Panc1 (cell line): ENCODE measurements at regions not wholly inside any gene's neighbourhood (a gene's known extent, or its start where the extent isn't known, plus 50 kb on each side); places are given as distances from the start of the nearest gene placed in this dataset.

Experiments used
- ATAC-seq: fragments of 200-7000 bp; cut with Tn5 transposase; 2 replicates; pipeline ENCODE4 v1.9.1; 2020; ENCODE audit warnings: mild to moderate bottlenecking, moderate library complexity
- BruUV-seq: library from RNA; stranded (reverse); fragments of 400-500 nt; replicated peaks from 2 replicates; lab custom pipeline; 2021; lab: Mats Ljungman, UMichigan
- CTCF ChIA-PET: fragments of 300-600 bp; sonication (Branson Sonifier 250); formaldehyde crosslinking; loops from one replicate; lab custom pipeline; 2022; ENCODE audit warnings: antibody characterized with exemption; lab: Charles Lee
- POLR2A ChIA-PET: fragments of 300-600 bp; sonication (Branson Sonifier 250); formaldehyde crosslinking; loops from one replicate; lab custom pipeline; 2022; ENCODE audit warnings: antibody characterized with exemption; lab: Charles Lee
- DNase-seq: peaks from one replicate; pipeline ENCODE4 v3.0.0-alpha.2; 2010; ENCODE audit warnings: low read depth, low spot score
- H3K27ac ChIP-seq: 2 replicates; pipeline ENCODE4 v1.5.1; 2011; ENCODE audit warnings: mild to moderate bottlenecking, low read length, inconsistent platforms
- H3K27me3 ChIP-seq: fragments of 200-500 bp; sonication (Bioruptor generic); 2 replicates; pipeline ENCODE4 v1.6.0; 2014; ENCODE audit warnings: low read length, inconsistent platforms; ENCODE audit not compliant: control insufficient read depth, insufficient read depth
- H3K36me3 ChIP-seq: fragments of 200-500 bp; sonication (Bioruptor generic); 2 replicates; pipeline ENCODE4 v1.5.1; 2014; ENCODE audit warnings: inconsistent platforms, mild to moderate bottlenecking, low read length, moderate library complexity; ENCODE audit not compliant: control insufficient read depth, insufficient read depth
- H3K4me1 ChIP-seq: 2 replicates; pipeline ENCODE4 v1.5.1; 2011; ENCODE audit warnings: inconsistent platforms, mild to moderate bottlenecking, low read length, moderate library complexity; ENCODE audit not compliant: control insufficient read depth, insufficient read depth
- H3K4me3 ChIP-seq, 2 experiments: 2 replicates each; pipeline ENCODE4 v1.5.1; 2011 to 2012; ENCODE audit warnings: low read depth in 2 of 2, low read length in 2 of 2, mild to moderate bottlenecking in 2 of 2, inconsistent platforms in 1 of 2, moderate library complexity in 1 of 2
- H3K9me3 ChIP-seq: fragments of 200-500 bp; sonication (Bioruptor generic); 2 replicates; pipeline ENCODE4 v1.5.1; 2014; ENCODE audit warnings: low read depth, mild to moderate bottlenecking, inconsistent platforms, low read length, moderate library complexity; ENCODE audit not compliant: control insufficient read depth, insufficient read depth
- POLR2AphosphoS5 ChIP-seq: IDR thresholded peaks from 2 replicates; pipeline ENCODE4 v1.6.1; 2012; ENCODE audit warnings: mild to moderate bottlenecking, low read depth, low read length, moderate library complexity
- SIN3A ChIP-seq: IDR thresholded peaks from 2 replicates; pipeline ENCODE4 v1.6.1; 2012; ENCODE audit warnings: low read depth, mild to moderate bottlenecking, low read length, moderate library complexity, borderline replicate concordance; ENCODE audit not compliant: insufficient read depth
- TCF7L2 ChIP-seq: IDR thresholded peaks from 2 replicates; pipeline ENCODE4 v1.6.1; 2011; ENCODE audit warnings: mild to moderate bottlenecking, low read depth, low read length, inconsistent platforms
- in situ Hi-C: cut with HindIII; loops from 2 replicates; pipeline ENCODE4 v1.10.0; 2016; ENCODE audit warnings: low sequenced_read_pairs, low pct_unique_long_range_greater_than_20kb
- intact Hi-C: fragments of 100-400 bp; cut with micrococcal nuclease; formaldehyde crosslinking; loops from one replicate; pipeline ENCODE4 v1.10.0; 2022; ENCODE audit not compliant: unreplicated experiment
- TF ChIP-seq, protein P1 (sequence below), 2 experiments: IDR thresholded peaks; 2 replicates each; pipeline ENCODE4 v1.6.1; 2011 to 2012; ENCODE audit warnings: low read depth in 2 of 2, control low read depth in 1 of 2, low read length in 1 of 2, mild to moderate bottlenecking in 1 of 2, moderate library complexity in 1 of 2; ENCODE audit not compliant: insufficient read depth in 1 of 2
- TF ChIP-seq, protein P2 (sequence below): fragments of 450-650 bp; IDR thresholded peaks from 2 replicates; pipeline ENCODE4 v1.5.1; 2017; ENCODE audit warnings: mild to moderate bottlenecking

DNA sequence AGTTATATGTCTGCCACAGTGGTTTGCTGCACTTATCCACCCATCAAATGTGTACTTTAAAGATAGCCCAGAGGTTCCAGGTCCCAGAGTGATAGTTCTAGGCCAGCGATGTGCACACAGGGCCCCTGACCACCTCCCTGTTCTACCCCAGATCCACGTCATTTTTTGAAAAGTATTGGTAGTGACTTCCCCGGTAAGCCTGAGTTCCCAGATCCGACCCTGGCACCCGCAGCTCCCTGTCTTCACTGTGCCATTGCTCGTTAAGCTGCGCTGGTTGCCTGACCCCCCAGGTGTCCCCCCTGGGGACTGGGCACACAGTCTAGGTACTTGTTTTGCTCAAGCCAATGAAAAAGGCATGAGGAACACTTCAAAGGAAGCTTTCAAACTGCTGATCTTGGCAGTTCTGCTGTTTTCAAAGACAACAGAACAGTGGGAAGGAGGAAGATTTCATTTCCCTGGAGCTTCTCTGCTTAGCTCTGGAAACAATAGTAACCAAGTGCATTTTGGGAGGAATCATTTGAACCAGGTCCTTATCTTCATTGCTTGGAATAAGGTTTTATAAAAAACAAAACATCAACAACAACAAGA lies 116.3 kb upstream of the TAB2 start:
- DNase-seq (no peak), ATAC-seq (no peak)
- Histone ChIP-seq H3K27ac (no peak overlapping the region), H3K27me3 (no peaks in the 10 kb centered on the region; the same call in none of the 2 replicates), H3K9me3 (no peaks in the 10 kb centered on the region), H3K4me1 (no peaks in the 10 kb centered on the region), H3K4me3 (no peak overlapping the region), H3K36me3 (no peaks in the 10 kb centered on the region)
- intact Hi-C loops, result no loop called here
- in situ Hi-C loops, result no loop called here
- TF ChIP-seq, protein P1, sequence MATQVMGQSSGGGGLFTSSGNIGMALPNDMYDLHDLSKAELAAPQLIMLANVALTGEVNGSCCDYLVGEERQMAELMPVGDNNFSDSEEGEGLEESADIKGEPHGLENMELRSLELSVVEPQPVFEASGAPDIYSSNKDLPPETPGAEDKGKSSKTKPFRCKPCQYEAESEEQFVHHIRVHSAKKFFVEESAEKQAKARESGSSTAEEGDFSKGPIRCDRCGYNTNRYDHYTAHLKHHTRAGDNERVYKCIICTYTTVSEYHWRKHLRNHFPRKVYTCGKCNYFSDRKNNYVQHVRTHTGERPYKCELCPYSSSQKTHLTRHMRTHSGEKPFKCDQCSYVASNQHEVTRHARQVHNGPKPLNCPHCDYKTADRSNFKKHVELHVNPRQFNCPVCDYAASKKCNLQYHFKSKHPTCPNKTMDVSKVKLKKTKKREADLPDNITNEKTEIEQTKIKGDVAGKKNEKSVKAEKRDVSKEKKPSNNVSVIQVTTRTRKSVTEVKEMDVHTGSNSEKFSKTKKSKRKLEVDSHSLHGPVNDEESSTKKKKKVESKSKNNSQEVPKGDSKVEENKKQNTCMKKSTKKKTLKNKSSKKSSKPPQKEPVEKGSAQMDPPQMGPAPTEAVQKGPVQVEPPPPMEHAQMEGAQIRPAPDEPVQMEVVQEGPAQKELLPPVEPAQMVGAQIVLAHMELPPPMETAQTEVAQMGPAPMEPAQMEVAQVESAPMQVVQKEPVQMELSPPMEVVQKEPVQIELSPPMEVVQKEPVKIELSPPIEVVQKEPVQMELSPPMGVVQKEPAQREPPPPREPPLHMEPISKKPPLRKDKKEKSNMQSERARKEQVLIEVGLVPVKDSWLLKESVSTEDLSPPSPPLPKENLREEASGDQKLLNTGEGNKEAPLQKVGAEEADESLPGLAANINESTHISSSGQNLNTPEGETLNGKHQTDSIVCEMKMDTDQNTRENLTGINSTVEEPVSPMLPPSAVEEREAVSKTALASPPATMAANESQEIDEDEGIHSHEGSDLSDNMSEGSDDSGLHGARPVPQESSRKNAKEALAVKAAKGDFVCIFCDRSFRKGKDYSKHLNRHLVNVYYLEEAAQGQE (IDR thresholded peaks at IDR 0.05; ENCODE audit: insufficient read depth in 1 of 2, low read depth in 2 of 2, low read length in 1 of 2), result no peak
- TF ChIP-seq, protein P2, sequence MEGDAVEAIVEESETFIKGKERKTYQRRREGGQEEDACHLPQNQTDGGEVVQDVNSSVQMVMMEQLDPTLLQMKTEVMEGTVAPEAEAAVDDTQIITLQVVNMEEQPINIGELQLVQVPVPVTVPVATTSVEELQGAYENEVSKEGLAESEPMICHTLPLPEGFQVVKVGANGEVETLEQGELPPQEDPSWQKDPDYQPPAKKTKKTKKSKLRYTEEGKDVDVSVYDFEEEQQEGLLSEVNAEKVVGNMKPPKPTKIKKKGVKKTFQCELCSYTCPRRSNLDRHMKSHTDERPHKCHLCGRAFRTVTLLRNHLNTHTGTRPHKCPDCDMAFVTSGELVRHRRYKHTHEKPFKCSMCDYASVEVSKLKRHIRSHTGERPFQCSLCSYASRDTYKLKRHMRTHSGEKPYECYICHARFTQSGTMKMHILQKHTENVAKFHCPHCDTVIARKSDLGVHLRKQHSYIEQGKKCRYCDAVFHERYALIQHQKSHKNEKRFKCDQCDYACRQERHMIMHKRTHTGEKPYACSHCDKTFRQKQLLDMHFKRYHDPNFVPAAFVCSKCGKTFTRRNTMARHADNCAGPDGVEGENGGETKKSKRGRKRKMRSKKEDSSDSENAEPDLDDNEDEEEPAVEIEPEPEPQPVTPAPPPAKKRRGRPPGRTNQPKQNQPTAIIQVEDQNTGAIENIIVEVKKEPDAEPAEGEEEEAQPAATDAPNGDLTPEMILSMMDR, result no peak
- TF ChIP-seq POLR2AphosphoS5 (no peak), TCF7L2 (no peak), SIN3A (no peak)
- CTCF ChIA-PET, result no interaction called here
- POLR2A ChIA-PET, result no interaction called here
- BruUV-seq, result no TSS peak

DNA sequence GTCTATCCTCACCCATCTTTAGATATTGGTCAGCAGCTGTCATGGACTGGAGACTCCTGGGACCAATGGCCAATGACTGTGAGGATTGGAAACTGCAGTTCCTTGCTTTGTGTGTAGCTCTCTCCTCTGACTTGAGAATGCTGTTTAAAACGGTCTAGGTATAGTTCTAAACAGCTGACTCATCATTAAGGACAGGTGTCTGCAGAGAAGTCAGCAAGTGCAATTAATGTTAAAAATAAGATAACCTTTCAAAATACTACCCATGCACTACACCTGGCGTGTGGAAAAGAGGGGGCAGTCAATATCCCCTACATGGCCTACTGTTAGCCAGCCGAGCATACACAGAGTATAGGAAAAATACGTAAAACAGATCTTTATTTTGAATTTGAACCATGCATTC lies 115.4 kb upstream of the TAB2 start:
- CTCF ChIA-PET, result no interaction called here
- no peaks in the 10 kb centered on the region for H3K9me3 ChIP-seq
- intact Hi-C loops (no loop called here), in situ Hi-C loops (no loop called here)
- TF ChIP-seq, protein P2, result no peak
- TF ChIP-seq, protein P1 (IDR thresholded peaks at IDR 0.05; ENCODE audit: insufficient read depth in 1 of 2, low read depth in 2 of 2, low read length in 1 of 2), result no peak
- TF ChIP-seq SIN3A (no peak), POLR2AphosphoS5 (no peak), TCF7L2 (no peak)
- no peak for DNase-seq
- no peak overlapping the region for H3K4me3 ChIP-seq
- POLR2A ChIA-PET, result no interaction called here
- no peaks in the 10 kb centered on the region for H3K36me3 ChIP-seq
- ATAC-seq, result no peak
- BruUV-seq, result no TSS peak
- H3K27ac ChIP-seq, result no peak overlapping the region
- H3K4me1 ChIP-seq, result no peaks in the 10 kb centered on the region
- H3K27me3 ChIP-seq, result no peaks in the 10 kb centered on the region; the same call in none of the 2 replicates
